ENCODE measurements at regions not wholly inside any gene's neighbourhood (a gene's known extent, or its start where the extent isn't known, plus 50 kb on each side); places are given as distances from the start of the nearest gene placed in this dataset.

DNA sequence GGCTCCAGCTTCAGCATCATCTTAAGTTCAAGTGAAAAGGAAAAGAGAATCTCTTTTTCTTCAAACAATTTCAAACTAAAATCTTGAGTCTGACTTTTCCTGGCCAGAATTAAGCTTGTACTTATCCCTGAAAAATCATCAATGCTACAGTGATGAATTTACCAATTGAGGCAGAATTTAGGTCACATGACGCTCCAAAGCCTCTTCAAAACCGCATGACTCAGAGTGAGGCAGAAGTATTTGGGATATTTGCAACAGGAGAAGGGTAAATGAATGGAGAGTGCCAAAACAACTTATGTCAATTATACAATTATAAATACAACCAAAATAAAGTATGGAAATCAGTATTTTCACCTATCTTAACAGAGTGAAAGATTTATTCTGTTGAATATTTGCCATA is 515.5 kb downstream of the COL12A1 start:
- intact Hi-C loops (cut with micrococcal nuclease; ENCODE audit: unreplicated experiment): no loop called here
- no peak overlapping the region for H3K4me2 ChIP-seq (ENCODE audit: low read length)
- CTCF ChIA-PET (ENCODE audit: unreplicated experiment): no interaction called here
- no TSS peak for BruUV-seq (replicated peaks)
- no peak overlapping the region for H3K27ac ChIP-seq (ENCODE audit: low read depth, low read length, poor library complexity, severe bottlenecking)
- H3K36me3 ChIP-seq (ENCODE audit: insufficient read depth, low read length): no peaks in the 10 kb centered on the region
- no peaks in the 10 kb centered on the region for H3K79me2 ChIP-seq (ENCODE audit: insufficient read depth, low read depth, low read length)
- H3K4me1 ChIP-seq (ENCODE audit: insufficient read depth, low read length, poor library complexity, severe bottlenecking): no peaks in the 10 kb centered on the region
- no peaks in the 10 kb centered on the region for H3K9me3 ChIP-seq (ENCODE audit: low read length)
- no peak overlapping the region for H3K4me3 ChIP-seq (ENCODE audit: low read depth, low read length, poor library complexity, severe bottlenecking)
- no peaks in the 10 kb centered on the region for H3K9me2 ChIP-seq (ENCODE audit: insufficient read depth, low read length)
- no peak for TF ChIP-seq EZH2phosphoT487 (IDR thresholded peaks at IDR 0.05; ENCODE audit: borderline replicate concordance, low read depth, low read length)
- TF ChIP-seq, protein P1, sequence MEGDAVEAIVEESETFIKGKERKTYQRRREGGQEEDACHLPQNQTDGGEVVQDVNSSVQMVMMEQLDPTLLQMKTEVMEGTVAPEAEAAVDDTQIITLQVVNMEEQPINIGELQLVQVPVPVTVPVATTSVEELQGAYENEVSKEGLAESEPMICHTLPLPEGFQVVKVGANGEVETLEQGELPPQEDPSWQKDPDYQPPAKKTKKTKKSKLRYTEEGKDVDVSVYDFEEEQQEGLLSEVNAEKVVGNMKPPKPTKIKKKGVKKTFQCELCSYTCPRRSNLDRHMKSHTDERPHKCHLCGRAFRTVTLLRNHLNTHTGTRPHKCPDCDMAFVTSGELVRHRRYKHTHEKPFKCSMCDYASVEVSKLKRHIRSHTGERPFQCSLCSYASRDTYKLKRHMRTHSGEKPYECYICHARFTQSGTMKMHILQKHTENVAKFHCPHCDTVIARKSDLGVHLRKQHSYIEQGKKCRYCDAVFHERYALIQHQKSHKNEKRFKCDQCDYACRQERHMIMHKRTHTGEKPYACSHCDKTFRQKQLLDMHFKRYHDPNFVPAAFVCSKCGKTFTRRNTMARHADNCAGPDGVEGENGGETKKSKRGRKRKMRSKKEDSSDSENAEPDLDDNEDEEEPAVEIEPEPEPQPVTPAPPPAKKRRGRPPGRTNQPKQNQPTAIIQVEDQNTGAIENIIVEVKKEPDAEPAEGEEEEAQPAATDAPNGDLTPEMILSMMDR (conservative IDR thresholded peaks at IDR 0.05; ENCODE audit: low read length): no peak
- no peak for DNase-seq (ENCODE audit: low spot score)
- H2AFZ ChIP-seq (ENCODE audit: low read length): no peak overlapping the region
- no peaks in the 10 kb centered on the region for H4K20me1 ChIP-seq (ENCODE audit: insufficient read depth, low read length)
- POLR2A ChIA-PET: no interaction called here

DNA sequence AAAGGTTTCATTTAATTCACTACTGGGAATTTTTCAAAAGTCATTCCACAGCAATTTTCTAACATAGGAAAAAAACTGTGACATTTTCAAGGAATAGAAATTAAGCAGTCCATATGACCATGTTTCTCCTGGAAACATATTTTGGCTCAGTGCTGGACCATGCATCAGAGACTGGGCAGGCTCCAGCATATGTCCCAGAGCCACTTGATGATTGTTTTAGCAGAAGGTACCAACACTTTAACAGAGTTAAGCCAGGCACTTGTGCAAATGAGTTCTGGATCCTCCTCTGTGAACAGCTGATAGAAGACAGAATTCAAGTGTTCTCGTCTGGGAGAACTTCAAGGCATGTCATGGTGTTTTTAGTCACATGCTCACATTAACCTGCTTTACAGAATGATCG is 516.3 kb downstream of the COL12A1 start:
- ChIA-PET CTCF (ENCODE audit: unreplicated experiment) (no interaction called here), POLR2A (no interaction called here)

DNA sequence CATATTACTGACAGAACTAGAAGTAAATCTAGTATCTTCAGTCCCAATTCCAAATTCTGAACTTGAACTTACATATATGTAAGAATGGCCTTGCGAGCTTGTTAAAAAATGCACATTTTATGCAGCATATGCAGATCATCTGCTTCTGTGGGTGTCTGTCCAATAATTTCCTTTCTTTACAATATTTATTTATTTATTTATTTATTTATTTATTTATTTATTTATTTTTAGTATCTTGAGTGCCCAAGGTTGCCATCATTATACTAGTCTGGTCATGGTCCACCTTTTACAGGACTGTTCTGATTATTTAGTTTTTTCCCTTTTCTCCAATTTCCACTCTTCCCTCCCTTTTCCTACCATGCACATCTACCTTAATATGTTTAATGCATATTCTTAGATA is 528.4 kb downstream of the COL12A1 start:
- Histone ChIP-seq H3K36me3 (ENCODE audit: insufficient read depth, low read length) (no peaks in the 10 kb centered on the region), H3K9me2 (ENCODE audit: insufficient read depth, low read length) (no peaks in the 10 kb centered on the region), H3K4me1 (ENCODE audit: insufficient read depth, low read length, poor library complexity, severe bottlenecking) (no peaks in the 10 kb centered on the region), H3K79me2 (ENCODE audit: insufficient read depth, low read depth, low read length) (no peaks in the 10 kb centered on the region), H4K20me1 (ENCODE audit: insufficient read depth, low read length) (no peaks in the 10 kb centered on the region), H3K9me3 (ENCODE audit: low read length) (0 out of 2 replicates have a peak, but pooled peaks cover 3% of the 10 kb centered on the region), H2AFZ (ENCODE audit: low read length) (no peak overlapping the region), H3K4me3 (ENCODE audit: low read depth, low read length, poor library complexity, severe bottlenecking) (no peak overlapping the region), H3K4me2 (ENCODE audit: low read length) (no peak overlapping the region), H3K27ac (ENCODE audit: low read depth, low read length, poor library complexity, severe bottlenecking) (no peak overlapping the region)
- TF ChIP-seq, protein P1 (conservative IDR thresholded peaks at IDR 0.05; ENCODE audit: low read length): no peak
- TF ChIP-seq EZH2phosphoT487 (IDR thresholded peaks at IDR 0.05; ENCODE audit: borderline replicate concordance, low read depth, low read length): no peak
- ChIA-PET CTCF (ENCODE audit: unreplicated experiment) (no interaction called here), POLR2A (no interaction called here)
- BruUV-seq (replicated peaks): no TSS peak
- no peak for DNase-seq (ENCODE audit: low spot score)
- intact Hi-C loops (cut with micrococcal nuclease; ENCODE audit: unreplicated experiment): no loop called here

More for the DNA sequence above, 516.3 kb downstream of the COL12A1 start:
- Histone ChIP-seq H3K4me3 (ENCODE audit: low read depth, low read length, poor library complexity, severe bottlenecking) (no peak overlapping the region), H2AFZ (ENCODE audit: low read length) (no peak overlapping the region), H3K27ac (ENCODE audit: low read depth, low read length, poor library complexity, severe bottlenecking) (no peak overlapping the region), H3K4me1 (ENCODE audit: insufficient read depth, low read length, poor library complexity, severe bottlenecking) (no peaks in the 10 kb centered on the region), H3K36me3 (ENCODE audit: insufficient read depth, low read length) (no peaks in the 10 kb centered on the region), H3K4me2 (ENCODE audit: low read length) (no peak overlapping the region), H4K20me1 (ENCODE audit: insufficient read depth, low read length) (no peaks in the 10 kb centered on the region), H3K9me2 (ENCODE audit: insufficient read depth, low read length) (no peaks in the 10 kb centered on the region), H3K9me3 (ENCODE audit: low read length) (no peaks in the 10 kb centered on the region), H3K79me2 (ENCODE audit: insufficient read depth, low read depth, low read length) (no peaks in the 10 kb centered on the region)
- intact Hi-C loops (cut with micrococcal nuclease; ENCODE audit: unreplicated experiment): no loop called here
- BruUV-seq (replicated peaks): no TSS peak
- no peak for DNase-seq (ENCODE audit: low spot score)
- TF ChIP-seq EZH2phosphoT487 (IDR thresholded peaks at IDR 0.05; ENCODE audit: borderline replicate concordance, low read depth, low read length): no peak
- TF ChIP-seq, protein P1 (conservative IDR thresholded peaks at IDR 0.05; ENCODE audit: low read length): no peak
